T-cell (primary cell): ENCODE measurements at regions not wholly inside any gene's neighbourhood (a gene's known extent, or its start where the extent isn't known, plus 50 kb on each side); places are given as distances from the start of the nearest gene placed in this dataset.

ENCODE experiments used
- ATAC-seq, 4 experiments: fragments of 200-7000 bp in 3 of 4; fragments of 150-1000 bp in 1 of 4; cut with Tn5 transposase; replicated peaks in 1 of 4; 1 replicate in 3 of 4; 2 replicates in 1 of 4; pipeline ENCODE4 v1.10.0; 2021; ENCODE audit warnings: moderate library complexity in 3 of 4, mild to moderate bottlenecking in 2 of 4, moderate number of reproducible peaks in 1 of 4
- CTCF ChIA-PET, 2 donors: fragments of 300-600 bp; sonication (Branson Sonifier 250); formaldehyde crosslinking; loops; one replicate each; lab custom pipeline; 2022; ENCODE audit warnings: antibody characterized with exemption in 2 of 2; lab: Charles Lee
- POLR2A ChIA-PET, 2 donors: fragments of 300-600 bp; sonication (Branson Sonifier 250); formaldehyde crosslinking; loops; one replicate each; lab custom pipeline; 2022; ENCODE audit warnings: antibody characterized with exemption in 2 of 2; lab: Charles Lee
- DNase-seq, 35 experiments: peaks; one replicate each; pipeline versions ENCODE4 v3.0.0 to v3.0.0-alpha.2; 2013 to 2023
- H3K27ac ChIP-seq: one replicate; pipeline ENCODE4 v1.5.1; 2013; ENCODE audit warnings: low read length
- H3K27me3 ChIP-seq, 2 experiments: replicated peaks in 1 of 2; 1 replicate in 1 of 2; 2 replicates in 1 of 2; pipeline versions ENCODE4 v1.6.1 to v1.7.0; 2013; ENCODE audit warnings: low read length in 1 of 2, mixed read lengths in 1 of 2; ENCODE audit not compliant: control insufficient read depth in 2 of 2, insufficient read depth in 2 of 2; ENCODE audit errors: extremely low read depth in 1 of 2
- H3K36me3 ChIP-seq, 2 donors: 1 replicate in 1 of 2; 2 replicates in 1 of 2; pipeline versions ENCODE4 v1.6.1 to v1.7.0; 2013; ENCODE audit warnings: low read length in 1 of 2; ENCODE audit not compliant: control insufficient read depth in 2 of 2, insufficient read depth in 1 of 2; ENCODE audit errors: extremely low read depth in 1 of 2
- H3K4me1 ChIP-seq, 2 experiments: 1 replicate in 1 of 2; 2 replicates in 1 of 2; pipeline versions ENCODE4 v1.6.1 to v1.7.0; 2013; ENCODE audit warnings: low read length in 2 of 2, mixed read lengths in 1 of 2; ENCODE audit not compliant: insufficient read depth in 2 of 2, control insufficient read depth in 1 of 2; ENCODE audit errors: extremely low read depth in 1 of 2
- H3K4me3 ChIP-seq, 2 donors: 1 replicate in 1 of 2; 2 replicates in 1 of 2; pipeline versions ENCODE4 v1.5.1 to v1.7.0; 2013; ENCODE audit warnings: mild to moderate bottlenecking in 2 of 2, low read length in 1 of 2, moderate library complexity in 1 of 2; ENCODE audit not compliant: control insufficient read depth in 1 of 2; ENCODE audit errors: extremely low read depth in 1 of 2
- H3K9me3 ChIP-seq: 2 replicates; pipeline ENCODE4 v1.7.0; 2013
- H3K27ac Mint-ChIP-seq, 2 donors: one replicate each; pipeline ENCODE4 v1.8.0; 2020 to 2021; ENCODE audit warnings: mild to moderate bottlenecking in 2 of 2, mixed read lengths in 2 of 2
- H3K27me3 Mint-ChIP-seq, 2 donors: one replicate each; pipeline ENCODE4 v1.8.0; 2021 to 2022; ENCODE audit warnings: mixed read lengths in 2 of 2
- H3K36me3 Mint-ChIP-seq: one replicate; pipeline ENCODE4 v1.8.0; 2021; ENCODE audit warnings: mixed read lengths
- H3K4me1 Mint-ChIP-seq, 3 donors: one replicate each; pipeline ENCODE4 v1.8.0; 2020 to 2022; ENCODE audit warnings: mixed read lengths in 3 of 3, mild to moderate bottlenecking in 1 of 3
- H3K4me3 Mint-ChIP-seq, 3 donors: one replicate each; pipeline ENCODE4 v1.8.0; 2020 to 2022; ENCODE audit warnings: mild to moderate bottlenecking in 3 of 3, mixed read lengths in 3 of 3, moderate library complexity in 3 of 3
- H3K9me3 Mint-ChIP-seq, 3 donors: one replicate each; pipeline ENCODE4 v1.8.0; 2020 to 2022; ENCODE audit warnings: mixed read lengths in 3 of 3
- WGBS: methylation state at CpG from one replicate; pipeline ENCODE4 v1.1.5; 2013; ENCODE audit warnings: missing lambda C conversion rate; ENCODE audit not compliant: insufficient coverage; 5-methylcytosine and 5-hydroxymethylcytosine counted together

- ChIA-PET CTCF (interaction anchor here in 1 of 2 donors (0.6 kb wide), 1 partner anchor 41 kb away, joined by 3 read pairs; no protein-coding TSS in a partner anchor), POLR2A (no interaction called here)
- Mint-ChIP-seq H3K36me3 (no peaks in the 10 kb centered on the region), H3K4me3 (no peak overlapping the region), H3K27me3 (no peaks in the 10 kb centered on the region), H3K9me3 (peaks cover 4 to 15% (median 14%) of the 10 kb centered on the region in 3 donors), H3K27ac (no peak overlapping the region), H3K4me1 (no peaks in the 10 kb centered on the region)
- Histone ChIP-seq H3K27me3 (no peaks in the 10 kb centered on the region), H3K4me1 (no peaks in the 10 kb centered on the region), H3K9me3 (no peaks in the 10 kb centered on the region), H3K4me3 (no peak overlapping the region), H3K36me3 (no peaks in the 10 kb centered on the region), H3K27ac (no peak overlapping the region)
- WGBS: no CpG with 5 or more reads among the region's 5 CpGs
- no peak for DNase-seq
- ATAC-seq: no peak
Observed at GRCh38 chr5:129400395-129400983, 59.6 kb upstream of the ADAMTS19 start.

DNA sequence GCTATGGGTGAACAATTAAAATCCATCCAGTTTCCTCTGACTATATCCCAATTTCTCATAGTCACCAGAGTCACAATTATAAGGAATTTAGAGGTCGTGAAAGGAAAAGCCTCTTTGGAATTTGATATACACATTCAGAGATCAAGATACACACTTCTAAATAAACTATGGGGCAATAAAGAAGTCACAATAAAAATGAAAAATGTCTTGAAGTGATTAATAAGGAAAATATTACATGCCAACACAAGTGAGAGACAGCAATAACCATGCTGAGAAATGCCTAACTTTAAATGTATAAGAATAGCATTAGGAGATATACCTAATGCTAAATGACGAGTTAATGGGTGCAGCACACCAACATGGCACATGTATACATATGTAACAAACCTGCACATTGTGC lies 54.9 kb upstream of the ADAMTS19 start:
- WGBS: no CpG with 5 or more reads among the region's 2 CpGs
- Mint-ChIP-seq H3K27me3 (no peaks in the 10 kb centered on the region), H3K27ac (no peak overlapping the region)

GRCh38 chr5:129406440-129406839 lies 53.7 kb upstream of the ADAMTS19 start:
- Mint-ChIP-seq H3K27me3 (no peaks in the 10 kb centered on the region), H3K4me3 (no peak overlapping the region), H3K36me3 (no peaks in the 10 kb centered on the region), H3K27ac (no peak overlapping the region), H3K9me3 (no peaks in the 10 kb centered on the region), H3K4me1 (no peaks in the 10 kb centered on the region)
- Histone ChIP-seq H3K4me3 (no peak overlapping the region), H3K4me1 (no peaks in the 10 kb centered on the region), H3K36me3 (no peaks in the 10 kb centered on the region), H3K9me3 (no peaks in the 10 kb centered on the region), H3K27ac (no peak overlapping the region), H3K27me3 (no peaks in the 10 kb centered on the region)
- ATAC-seq (no peak), DNase-seq (no peak)
- CTCF ChIA-PET: interaction anchor here in 1 of 2 donors (0.6 kb wide), 1 partner anchor 463 kb away, joined by 3 read pairs; no protein-coding TSS in a partner anchor
- POLR2A ChIA-PET: no interaction called here

More for the DNA sequence above, 54.9 kb upstream of the ADAMTS19 start:
- H3K36me3 Mint-ChIP-seq: no peaks in the 10 kb centered on the region
- H3K27me3 ChIP-seq: no peaks in the 10 kb centered on the region
- no peaks in the 10 kb centered on the region for H3K9me3 Mint-ChIP-seq
- no peaks in the 10 kb centered on the region for H3K36me3 ChIP-seq
- H3K9me3 ChIP-seq: no peaks in the 10 kb centered on the region
- H3K4me3 ChIP-seq: no peak overlapping the region
- H3K4me1 ChIP-seq: no peaks in the 10 kb centered on the region
- CTCF ChIA-PET: no interaction called here
- POLR2A ChIA-PET: no interaction called here
- no peak for DNase-seq
- H3K27ac ChIP-seq: no peak overlapping the region
- no peak overlapping the region for H3K4me3 Mint-ChIP-seq
- H3K4me1 Mint-ChIP-seq: no peaks in the 10 kb centered on the region
- ATAC-seq: no peak
